DMS53 (cell line): ENCODE measurements at regions not wholly inside any gene's neighbourhood (a gene's known extent, or its start where the extent isn't known, plus 50 kb on each side); places are given as distances from the start of the nearest gene placed in this dataset.

Source experiments
- DNase-seq: peaks from one replicate; lab custom pipeline; 2025; lab: John Stamatoyannopoulos, UW

- DNase-seq = no peak
These were observed 517.7 kb upstream of the MYT1L start for GRCh38 chr2:2848621-2849333.

DNA sequence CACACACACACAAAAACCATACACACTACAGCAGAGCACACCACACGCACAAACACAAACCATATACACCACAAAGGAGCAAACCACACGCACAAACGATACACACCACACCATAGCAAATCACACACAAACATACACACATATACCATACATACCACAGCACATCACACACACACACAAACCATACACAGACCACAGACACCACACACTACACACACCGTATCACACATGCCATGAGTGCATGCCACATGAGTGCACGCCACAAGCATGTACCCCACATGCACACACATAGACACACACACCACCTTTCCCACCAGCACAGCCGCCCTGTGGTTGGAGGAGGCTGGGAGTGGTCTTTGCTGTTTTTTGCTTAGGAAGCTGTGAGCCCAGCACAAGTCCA is 517.1 kb upstream of the MYT1L start:
- no peak for DNase-seq

- DNase-seq = no peak
These were observed 516.2 kb upstream of the MYT1L start for GRCh38 chr2:2847209-2847676.

GRCh38 chr2:2846332-2847208 is 515.5 kb upstream of the MYT1L start:
- DNase-seq = no peak

DNA sequence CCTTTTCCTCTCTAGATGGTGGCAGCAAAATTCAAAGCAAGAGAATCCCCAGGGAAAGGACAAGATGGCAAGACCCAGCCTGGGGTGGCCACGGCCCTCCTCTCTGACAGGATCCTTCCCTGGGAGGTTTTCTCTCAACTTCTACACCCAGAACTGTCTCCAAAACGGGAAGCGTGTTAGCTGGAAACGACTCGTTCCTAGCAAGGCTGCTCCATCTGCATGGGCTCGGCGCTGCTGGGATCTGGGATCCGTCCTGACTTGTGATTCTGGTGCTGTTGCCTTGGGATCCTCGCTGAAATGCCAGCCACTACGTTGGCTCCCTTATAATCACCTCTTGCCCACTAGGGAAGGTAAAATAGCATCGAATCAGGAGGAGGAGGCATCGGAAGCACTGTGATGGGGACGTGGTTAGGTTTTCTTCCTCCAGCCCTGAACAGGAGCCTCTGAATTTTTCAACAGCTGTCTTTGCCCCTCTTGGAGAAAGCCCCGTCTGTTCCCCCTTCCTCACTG is 514.8 kb upstream of the MYT1L start:
- no peak for DNase-seq

DNA sequence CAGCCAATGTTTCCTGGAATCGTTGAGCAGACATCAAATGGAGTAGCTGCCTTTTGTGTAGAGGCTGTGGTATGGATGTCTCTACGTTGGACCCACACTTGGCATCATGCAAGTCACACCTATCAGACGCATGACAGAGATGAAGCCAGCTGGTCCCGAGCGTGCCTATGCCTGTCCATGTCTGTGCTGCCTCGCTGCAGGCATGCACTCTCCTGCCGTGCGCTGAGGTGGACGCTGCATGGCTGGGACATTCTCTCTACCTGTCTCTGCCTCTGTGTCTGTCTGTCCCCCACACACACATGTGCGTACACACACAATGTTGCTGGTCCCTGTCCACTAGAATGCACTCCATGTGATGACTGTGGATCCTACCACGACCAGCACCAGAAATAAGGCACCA is 514.2 kb upstream of the MYT1L start:
- no peak for DNase-seq

DNA sequence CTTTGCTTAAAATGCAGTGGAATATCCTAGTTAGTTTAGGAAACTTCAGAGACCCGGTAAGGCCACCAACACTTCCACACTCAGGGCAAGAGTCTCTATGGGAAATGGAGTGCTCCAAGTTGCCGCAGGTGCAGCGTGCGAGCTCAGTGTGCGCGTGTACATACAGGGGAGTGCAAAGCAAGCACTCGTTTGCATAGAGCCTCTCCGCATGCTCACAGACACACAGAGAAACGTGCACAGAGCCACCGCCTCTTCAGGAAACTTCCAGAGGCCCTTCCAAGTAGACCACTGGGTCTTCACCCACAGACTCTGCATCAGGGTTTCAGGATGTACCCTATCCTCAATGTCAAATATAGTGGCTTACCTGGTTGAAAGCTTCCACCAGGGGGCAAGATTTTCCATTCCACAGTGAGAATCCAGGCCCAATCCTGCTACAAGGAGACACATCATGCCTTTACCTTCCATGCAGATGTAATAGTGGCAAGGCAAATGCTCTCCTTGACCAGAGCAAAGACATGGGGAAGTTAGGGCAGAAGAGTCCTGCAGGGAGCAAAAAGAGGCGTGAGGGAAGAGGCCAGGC is 513.0 kb upstream of the MYT1L start:
- DNase-seq = peak; percentile 8

GRCh38 chr2:2842466-2842865 is 511.4 kb upstream of the MYT1L start:
- DNase-seq = no peak

DNA sequence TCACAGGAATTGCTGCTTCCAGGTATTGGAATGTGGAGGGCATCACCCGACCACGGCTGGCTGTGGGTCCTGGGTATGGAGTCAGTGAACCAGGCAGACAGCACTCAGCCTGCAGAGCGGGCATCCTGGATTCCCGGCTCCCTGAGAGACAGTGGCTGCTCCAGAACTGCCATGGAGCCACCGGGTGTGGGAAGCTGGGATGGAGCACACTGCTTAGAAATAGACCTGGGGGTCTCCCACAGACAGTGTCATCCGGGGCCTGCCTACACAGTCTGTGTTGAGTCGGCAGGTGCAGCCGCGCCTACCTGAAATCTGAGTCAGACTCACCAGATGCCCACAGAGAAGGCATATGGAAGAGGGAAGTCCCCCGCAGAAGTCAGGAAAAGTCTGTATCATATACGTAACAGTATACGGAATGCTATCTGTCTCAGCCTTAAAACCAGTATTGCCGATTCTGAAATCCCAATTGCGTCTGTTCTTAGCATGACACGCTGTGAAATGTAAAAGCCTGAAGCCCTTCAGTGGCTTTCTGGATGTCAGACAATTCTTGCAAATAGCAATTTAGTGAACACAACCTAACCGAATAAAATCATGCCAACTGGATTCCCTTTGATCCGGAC is 509.7 kb upstream of the MYT1L start:
- DNase-seq = no peak

DNA sequence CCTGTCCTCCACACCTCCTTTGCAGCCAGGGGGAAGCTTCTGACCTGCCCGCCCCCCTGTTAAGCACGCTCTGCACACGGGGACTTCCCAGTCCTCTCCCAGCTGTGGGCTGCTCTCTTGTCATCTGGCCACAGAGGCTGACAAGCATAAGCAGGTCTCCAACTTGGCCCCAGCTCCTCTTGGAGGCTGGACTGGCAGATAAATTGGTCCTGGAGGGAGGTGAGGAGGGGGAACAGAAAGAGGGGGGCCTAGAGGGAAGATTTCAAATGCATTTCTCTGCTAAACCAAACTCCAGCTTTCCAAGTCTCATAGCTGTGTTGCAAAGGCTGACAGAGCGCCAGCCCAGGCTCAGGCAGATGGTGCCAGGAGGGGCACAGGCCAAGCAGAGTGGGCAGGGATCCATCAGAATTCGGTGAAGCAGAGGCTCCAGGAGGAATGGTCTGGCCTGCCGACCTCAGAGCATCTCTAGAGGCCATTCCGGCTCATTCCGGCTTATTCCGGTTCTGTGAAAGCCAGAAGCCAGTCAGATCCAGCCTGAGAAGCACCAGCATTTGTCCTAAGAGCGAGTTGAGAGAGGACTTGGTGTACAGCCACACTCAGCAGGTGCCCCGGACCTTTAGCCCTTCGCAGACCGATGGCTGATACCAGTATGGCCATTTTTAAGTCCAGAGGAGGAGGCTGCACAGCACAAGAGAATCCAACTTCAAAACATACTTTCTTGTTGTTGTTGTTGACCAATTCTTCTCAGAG is 508.9 kb upstream of the MYT1L start:
- no peak for DNase-seq

- DNase-seq = no peak
These were observed 508.3 kb upstream of the MYT1L start for GRCh38 chr2:2839393-2839781.

- no peak for DNase-seq
These were observed 507.4 kb upstream of the MYT1L start for GRCh38 chr2:2838548-2838845.

- no peak for DNase-seq
These were observed 506.9 kb upstream of the MYT1L start for GRCh38 chr2:2837746-2838547.

- DNase-seq = no peak
These were observed 505.4 kb upstream of the MYT1L start for GRCh38 chr2:2836343-2837070.

- no peak for DNase-seq
These were observed 503.6 kb upstream of the MYT1L start for GRCh38 chr2:2834516-2835254.

DNA sequence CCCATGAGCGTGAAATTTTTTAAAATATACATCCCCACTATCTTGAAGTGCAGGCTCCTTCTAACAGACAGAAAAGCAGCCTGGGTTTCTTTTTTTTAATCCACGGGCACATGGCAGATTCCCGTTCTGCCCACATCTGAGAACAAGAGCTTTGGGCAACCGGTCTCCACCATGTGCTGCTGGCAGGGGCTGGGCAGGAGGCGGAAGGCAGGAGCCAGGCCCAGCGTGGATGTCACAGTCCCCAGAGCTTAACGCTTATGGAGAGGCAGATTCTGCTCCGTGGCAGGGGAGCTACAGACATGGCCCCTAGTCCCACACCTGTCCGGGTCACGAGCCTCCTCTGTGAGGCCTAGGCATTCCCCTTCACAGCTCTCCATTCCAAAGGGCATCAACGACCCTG is 503.0 kb upstream of the MYT1L start:
- DNase-seq = no peak

DNA sequence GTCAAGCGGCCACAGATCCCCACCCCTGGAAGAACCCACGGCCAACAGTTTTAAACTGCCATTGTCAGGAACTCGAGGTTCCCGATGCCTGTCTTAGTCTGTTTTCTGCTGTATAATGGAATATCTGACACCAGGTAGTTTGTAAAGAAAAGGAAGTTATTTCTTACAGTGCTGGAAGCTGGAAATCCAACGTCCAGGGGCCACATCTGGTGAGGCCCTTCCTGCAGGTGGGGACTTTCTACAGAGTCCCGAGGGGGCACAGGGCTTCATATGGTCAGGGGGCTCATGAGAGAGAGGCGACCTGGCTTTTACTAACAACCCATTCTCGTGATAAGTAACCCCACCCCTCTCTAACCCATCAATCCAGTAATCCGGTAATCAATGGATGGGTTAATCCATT is 501.6 kb upstream of the MYT1L start:
- DNase-seq = no peak

DNA sequence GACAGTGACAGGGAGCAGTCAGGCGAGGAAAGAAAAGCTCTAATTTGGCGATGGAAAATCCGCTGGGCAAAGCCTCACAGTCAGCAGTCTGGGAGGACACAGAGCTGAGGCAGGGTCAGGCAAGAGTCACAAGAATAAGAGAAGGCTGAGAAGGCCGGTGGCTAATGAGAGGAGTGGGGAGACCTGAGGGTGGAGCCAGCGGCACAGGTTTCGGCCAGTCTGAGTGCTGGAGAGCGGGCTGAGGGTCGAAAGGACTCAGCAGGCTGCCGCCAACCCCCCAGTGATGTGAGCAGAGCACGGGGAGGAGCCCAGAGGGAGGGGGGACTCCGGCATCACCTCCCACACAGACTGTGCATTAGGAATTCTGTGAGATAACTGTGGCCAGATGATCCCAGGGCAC is 500.6 kb upstream of the MYT1L start:
- DNase-seq = no peak

DNA sequence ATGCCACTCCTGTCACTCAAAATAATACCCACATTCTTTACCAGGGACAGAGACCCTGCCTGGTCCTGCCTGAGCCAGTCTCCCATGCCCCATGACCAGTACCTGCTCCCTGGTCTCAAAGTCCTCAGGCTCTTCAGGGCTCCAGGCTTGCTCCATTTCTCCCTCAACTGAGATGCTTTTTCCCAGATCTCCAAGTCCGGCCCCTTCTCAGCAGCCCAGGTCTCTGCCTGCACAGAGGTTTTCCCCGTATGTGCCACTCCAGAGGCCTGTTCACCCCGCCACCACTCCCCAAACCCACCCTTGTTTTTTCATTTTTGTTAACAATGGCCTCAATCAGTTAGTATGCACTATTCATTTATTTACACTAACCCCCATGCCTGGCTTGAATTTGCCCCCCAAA is 499.5 kb upstream of the MYT1L start:
- no peak for DNase-seq
